Activated B cell treated with CpG ODN at 0.5 μM for 24 hours (primary cell): ENCODE measurements at regions not wholly inside any gene's neighbourhood (a gene's known extent, or its start where the extent isn't known, plus 50 kb on each side); places are given as distances from the start of the nearest gene placed in this dataset.

ENCODE experiments used
- ATAC-seq: fragments of 200-7000 bp; cut with Tn5 transposase; one replicate; pipeline ENCODE4 v1.10.0; 2021; ENCODE audit warnings: low read depth, mild to moderate bottlenecking, moderate library complexity
- CTCF ChIA-PET: fragments of 350-600 bp; sonication (Branson Sonifier 250); formaldehyde crosslinking; loops from one replicate; lab custom pipeline; 2021; ENCODE audit warnings: antibody characterized with exemption; lab: Charles Lee
- POLR2A ChIA-PET: fragments of 350-600 bp; sonication (Branson Sonifier 250); formaldehyde crosslinking; loops from one replicate; lab custom pipeline; 2021; ENCODE audit warnings: antibody characterized with exemption; lab: Charles Lee
- DNase-seq: peaks from one replicate; pipeline ENCODE4 v3.0.0; 2022
- H3K27ac Mint-ChIP-seq: one replicate; pipeline ENCODE4 v1.8.0; 2020; ENCODE audit warnings: mixed read lengths
- H3K27me3 Mint-ChIP-seq: one replicate; pipeline ENCODE4 v1.8.0; 2021; ENCODE audit warnings: mixed read lengths
- H3K36me3 Mint-ChIP-seq: one replicate; pipeline ENCODE4 v1.8.0; 2021; ENCODE audit warnings: low read depth, mixed read lengths
- H3K4me1 Mint-ChIP-seq: one replicate; pipeline ENCODE4 v1.8.0; 2021; ENCODE audit warnings: mixed read lengths
- H3K4me3 Mint-ChIP-seq: one replicate; pipeline ENCODE4 v1.8.0; 2020; ENCODE audit warnings: mild to moderate bottlenecking, mixed read lengths
- H3K9me3 Mint-ChIP-seq: one replicate; pipeline ENCODE4 v1.8.0; 2020; ENCODE audit warnings: mixed read lengths
- CTCF ChIP-seq: fragments of 200-600 bp; IDR thresholded peaks from one replicate; pipeline ENCODE4 v1.8.0; 2022; ENCODE audit warnings: antibody characterized with exemption, mild to moderate bottlenecking
- intact Hi-C: fragments of 100-400 bp; cut with micrococcal nuclease; formaldehyde crosslinking; loops from one replicate; pipeline ENCODE4 v1.15.1; 2024

GRCh38 chr3:89841041-89841440, 733.6 kb downstream of the EPHA3 start:
- no peak overlapping the region for H3K27ac Mint-ChIP-seq
- ATAC-seq: no peak
- no peaks in the 10 kb centered on the region for H3K27me3 Mint-ChIP-seq
- intact Hi-C loops: no loop called here
- CTCF ChIA-PET: no interaction called here
- no peak for TF ChIP-seq CTCF
- no peaks in the 10 kb centered on the region for H3K36me3 Mint-ChIP-seq
- H3K9me3 Mint-ChIP-seq: no peaks in the 10 kb centered on the region
- H3K4me1 Mint-ChIP-seq: no peaks in the 10 kb centered on the region
- no peak overlapping the region for H3K4me3 Mint-ChIP-seq
- POLR2A ChIA-PET: no interaction called here
- DNase-seq: no peak

GRCh38 chr3:89845053-89845452, 737.6 kb downstream of the EPHA3 start:
- no peaks in the 10 kb centered on the region for H3K4me1 Mint-ChIP-seq
- intact Hi-C loops: no loop called here

GRCh38 chr3:89847955-89848354, 740.5 kb downstream of the EPHA3 start:
- TF ChIP-seq CTCF: no peak
- no peak overlapping the region for H3K27ac Mint-ChIP-seq
- peaks cover 4% of the 10 kb centered on the region for H3K9me3 Mint-ChIP-seq
- no peaks in the 10 kb centered on the region for H3K4me1 Mint-ChIP-seq
- H3K4me3 Mint-ChIP-seq: no peak overlapping the region
- CTCF ChIA-PET: no interaction called here
- POLR2A ChIA-PET: no interaction called here
- no peaks in the 10 kb centered on the region for H3K27me3 Mint-ChIP-seq
- intact Hi-C loops: no loop called here
- DNase-seq: no peak
- ATAC-seq: no peak
- H3K36me3 Mint-ChIP-seq: no peaks in the 10 kb centered on the region

More at GRCh38 chr3:89845053-89845452, 737.6 kb downstream of the EPHA3 start:
- H3K4me3 Mint-ChIP-seq: no peak overlapping the region
- DNase-seq: no peak
- no peak for TF ChIP-seq CTCF
- H3K36me3 Mint-ChIP-seq: no peaks in the 10 kb centered on the region
- POLR2A ChIA-PET: no interaction called here
- no peak for ATAC-seq
- H3K27ac Mint-ChIP-seq: no peak overlapping the region
- peaks cover 4% of the 10 kb centered on the region for H3K9me3 Mint-ChIP-seq
- CTCF ChIA-PET: no interaction called here
- no peaks in the 10 kb centered on the region for H3K27me3 Mint-ChIP-seq

- Mint-ChIP-seq H3K27me3 (no peaks in the 10 kb centered on the region), H3K4me3 (no peak overlapping the region), H3K4me1 (no peaks in the 10 kb centered on the region), H3K9me3 (peaks cover 8% of the 10 kb centered on the region), H3K36me3 (no peaks in the 10 kb centered on the region), H3K27ac (no peak overlapping the region)
- no peak for DNase-seq
- POLR2A ChIA-PET: no interaction called here
- CTCF ChIA-PET: no interaction called here
- intact Hi-C loops: no loop called here
- no peak for TF ChIP-seq CTCF
- no peak for ATAC-seq
Measured at GRCh38 chr3:89851974-89852621, 744.7 kb downstream of the EPHA3 start.

- ChIA-PET CTCF (no interaction called here), POLR2A (no interaction called here)
- Mint-ChIP-seq H3K36me3 (no peaks in the 10 kb centered on the region), H3K27ac (no peak overlapping the region), H3K27me3 (no peaks in the 10 kb centered on the region), H3K9me3 (peaks cover 11% of the 10 kb centered on the region), H3K4me3 (no peak overlapping the region), H3K4me1 (no peaks in the 10 kb centered on the region)
- TF ChIP-seq CTCF: no peak
- intact Hi-C loops: no loop called here
- ATAC-seq (no peak), DNase-seq (no peak)
Measured at GRCh38 chr3:89859757-89860156, 752.3 kb downstream of the EPHA3 start.
